Astrocyte (in vitro differentiated cells and primary cell): ENCODE measurements at regions not wholly inside any gene's neighbourhood (a gene's known extent, or its start where the extent isn't known, plus 50 kb on each side); places are given as distances from the start of the nearest gene placed in this dataset.

Experiments used
- CTCF ChIP-seq: IDR thresholded peaks from 2 replicates; pipeline ENCODE4 v1.5.1; 2011; ENCODE audit warnings: low read depth, mild to moderate bottlenecking, inconsistent platforms, low read length, moderate library complexity; ENCODE audit not compliant: insufficient read depth
- EZH2 ChIP-seq: IDR thresholded peaks from 2 replicates; pipeline ENCODE4 v1.6.1; 2012; ENCODE audit warnings: mild to moderate bottlenecking, low read length, inconsistent platforms; ENCODE audit not compliant: insufficient read depth

- TF ChIP-seq CTCF (no peak), EZH2 (no peak)
These were observed 175.8 kb downstream of the C5orf15 start for GRCh38 chr5:133792655-133793054.
